Endothelial cell of umbilical vein (primary cell): ENCODE measurements at regions not wholly inside any gene's neighbourhood (a gene's known extent, or its start where the extent isn't known, plus 50 kb on each side); places are given as distances from the start of the nearest gene placed in this dataset.

Source experiments
- BruUV-seq: library from RNA; stranded (reverse); fragments of 400-500 nt; replicated peaks from 2 replicates; lab custom pipeline; 2021; lab: Mats Ljungman, UMichigan
- CTCF ChIA-PET: fragments of 300-600, 350-600 bp; sonication (Branson Sonifier 250); formaldehyde crosslinking; loops from one replicate; lab custom pipeline; 2021; ENCODE audit warnings: antibody characterized with exemption, inconsistent platforms; lab: Charles Lee
- POLR2A ChIA-PET: fragments of 300-600, 350-600 bp; sonication (Branson Sonifier 250); formaldehyde crosslinking; loops from one replicate; lab custom pipeline; 2021; ENCODE audit warnings: antibody characterized with exemption, inconsistent platforms; lab: Charles Lee
- DNase-seq: peaks from one replicate; pipeline ENCODE4 v3.0.0-alpha.2; 2011; ENCODE audit warnings: low read depth, low spot score
- FAIRE-seq: peaks from 2 replicates; lab custom pipeline; 2011; peaks lifted over from hg19 to GRCh38; lab: Jason Lieb, UNC
- H2AFZ ChIP-seq: 2 replicates; pipeline ENCODE4 v1.6.0; 2012; ENCODE audit warnings: low read depth, low read length, control low read depth, inconsistent platforms
- H3K27ac ChIP-seq: 2 replicates; pipeline ENCODE4 v1.5.1; 2011; ENCODE audit warnings: low read depth, mild to moderate bottlenecking, control low read depth, low read length, moderate library complexity; ENCODE audit not compliant: insufficient read depth
- H3K27me3 ChIP-seq, 2 experiments: 2 replicates each; pipeline versions ENCODE4 v1.6.0 to v1.6.1; 2011; ENCODE audit warnings: low read length in 2 of 2, mixed read lengths in 1 of 2; ENCODE audit not compliant: control insufficient read depth in 2 of 2, insufficient read depth in 2 of 2
- H3K36me3 ChIP-seq, 2 experiments: 2 replicates in 1 of 2; 3 replicates in 1 of 2; pipeline ENCODE4 v1.5.1; 2011; ENCODE audit warnings: low read length in 2 of 2, mild to moderate bottlenecking in 1 of 2, moderate library complexity in 1 of 2; ENCODE audit not compliant: control insufficient read depth in 2 of 2, insufficient read depth in 2 of 2; ENCODE audit errors: extremely low read depth in 1 of 2
- H3K4me1 ChIP-seq: 3 replicates; pipeline ENCODE4 v1.5.1; 2011; ENCODE audit warnings: mild to moderate bottlenecking, low read length; ENCODE audit not compliant: control insufficient read depth, insufficient read depth; ENCODE audit errors: extremely low read depth
- H3K4me2 ChIP-seq: 2 replicates; pipeline ENCODE4 v1.6.1; 2011; ENCODE audit warnings: low read length, control low read depth, mixed read lengths; ENCODE audit not compliant: insufficient read depth
- H3K4me3 ChIP-seq, 3 experiments: fragments of 200-600 bp in 1 of 3; sonication (generic), shearing (Covaris generic) in 1 of 3; replicated peaks in 1 of 3; 2 replicates each; pipeline ENCODE4 v1.5.1; 2011 to 2016; ENCODE audit warnings: control low read depth in 3 of 3, low read length in 3 of 3, mild to moderate bottlenecking in 2 of 3, inconsistent platforms in 1 of 3, low read depth in 1 of 3, moderate library complexity in 1 of 3; ENCODE audit not compliant: insufficient read depth in 1 of 3
- H3K79me2 ChIP-seq: 2 replicates; pipeline ENCODE4 v1.6.0; 2012; ENCODE audit warnings: low read length, inconsistent platforms; ENCODE audit not compliant: control insufficient read depth, insufficient read depth
- H3K9ac ChIP-seq: replicated peaks from 2 replicates; pipeline ENCODE3; 2011; ENCODE audit warnings: low read length, control low read depth; ENCODE audit not compliant: insufficient read depth; ENCODE audit errors: extremely low read depth
- H3K9me1 ChIP-seq: replicated peaks from 3 replicates; pipeline ENCODE4 v1.6.0; 2011; ENCODE audit warnings: mild to moderate bottlenecking, low read length; ENCODE audit not compliant: control insufficient read depth, insufficient read depth; ENCODE audit errors: extremely low read depth
- H3K9me3 ChIP-seq: replicated peaks from 2 replicates; pipeline ENCODE4 v1.5.1; 2012; ENCODE audit warnings: low read length, inconsistent platforms; ENCODE audit not compliant: control insufficient read depth, insufficient read depth
- H4K20me1 ChIP-seq: replicated peaks from 2 replicates; pipeline ENCODE3; 2011; ENCODE audit warnings: mild to moderate bottlenecking, low read length; ENCODE audit not compliant: control insufficient read depth, insufficient read depth; ENCODE audit errors: extremely low read depth
- EZH2 ChIP-seq: IDR thresholded peaks from 2 replicates; pipeline ENCODE4 v1.6.1; 2012; ENCODE audit warnings: borderline replicate concordance, low read depth, mild to moderate bottlenecking, moderate library complexity, low read length, inconsistent platforms; ENCODE audit not compliant: severe bottlenecking
- FOS ChIP-seq: IDR thresholded peaks from 2 replicates; pipeline ENCODE4 v1.6.1; 2011; ENCODE audit warnings: mild to moderate bottlenecking, low read length, moderate library complexity, borderline replicate concordance; ENCODE audit not compliant: insufficient read depth
- GATA2 ChIP-seq: IDR thresholded peaks from 2 replicates; pipeline ENCODE4 v1.7.0; 2011; ENCODE audit warnings: low read depth, mild to moderate bottlenecking, moderate library complexity, mixed read lengths, low read length; ENCODE audit not compliant: insufficient read length, insufficient read depth
- JUN ChIP-seq: IDR thresholded peaks from 2 replicates; pipeline ENCODE4 v1.6.1; 2011; ENCODE audit warnings: borderline replicate concordance, low read depth; ENCODE audit not compliant: insufficient read length, insufficient read depth
- MYC ChIP-seq: IDR thresholded peaks from one replicate; pipeline ENCODE4 v1.6.1; 2011; ENCODE audit warnings: mild to moderate bottlenecking, low read depth, low read length
- POLR2A ChIP-seq: IDR thresholded peaks from 2 replicates; pipeline ENCODE4 v1.6.1; 2012; ENCODE audit warnings: low read depth, mild to moderate bottlenecking, control low read depth, low read length
- POLR2AphosphoS5 ChIP-seq: IDR thresholded peaks from 2 replicates; pipeline ENCODE4 v1.6.1; 2012; ENCODE audit warnings: low read depth, mild to moderate bottlenecking, control low read depth, low read length, moderate library complexity; ENCODE audit not compliant: insufficient read depth
- dilution Hi-C: fragments of 300-500 bp; cut with MboI; formaldehyde crosslinking; loops from one replicate; pipeline ENCODE4 v1.15.0; 2019; ENCODE audit warnings: low sequenced_read_pairs; ENCODE audit not compliant: extremely low pct_ligation_motif_present
- intact Hi-C: fragments of 100-400 bp; cut with micrococcal nuclease; formaldehyde crosslinking; loops from one replicate; pipeline ENCODE4 v1.10.0; 2022
- TF ChIP-seq, protein P1 (sequence below): IDR thresholded peaks from 2 replicates; pipeline ENCODE4 v1.6.1; 2011; ENCODE audit not compliant: insufficient read depth, insufficient read length
- TF ChIP-seq, protein P2 (sequence below), 2 donors: IDR thresholded peaks; 1 replicate in 1 of 2; 2 replicates in 1 of 2; pipeline ENCODE4 v1.5.1; 2011; ENCODE audit warnings: low read length in 2 of 2, mild to moderate bottlenecking in 2 of 2, moderate library complexity in 2 of 2, control low read depth in 1 of 2, inconsistent platforms in 1 of 2, low read depth in 1 of 2; ENCODE audit not compliant: insufficient read depth in 1 of 2; ENCODE audit errors: extremely low read depth in 1 of 2

DNA sequence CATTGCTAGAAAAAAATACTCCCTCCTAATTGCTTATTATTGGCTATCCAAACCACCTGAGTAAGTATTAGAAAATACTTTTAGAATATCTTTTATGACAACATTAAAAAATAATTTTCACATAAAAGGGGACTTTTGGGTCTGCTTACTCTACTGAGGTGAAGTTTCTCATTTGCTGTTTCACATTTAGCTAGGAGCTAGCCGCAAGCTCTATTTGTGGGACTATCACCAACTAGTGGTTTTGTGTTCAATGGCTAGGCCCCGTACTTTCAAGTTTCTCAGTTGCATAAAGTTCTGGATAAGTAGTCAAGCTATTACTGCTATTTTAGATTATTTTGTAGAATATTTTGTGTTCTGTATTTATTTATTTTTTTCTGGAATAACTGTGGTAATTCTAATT, 244.2 kb upstream of the SLITRK3 start:
- no peaks in the 10 kb centered on the region for H3K9me1 ChIP-seq
- POLR2A ChIA-PET = no interaction called here
- H2AFZ ChIP-seq = no peak overlapping the region
- intact Hi-C loops = no loop called here
- DNase-seq (no peak), FAIRE-seq (no peak)
- no peaks in the 10 kb centered on the region for H3K9me3 ChIP-seq
- H3K27me3 ChIP-seq = no peaks in the 10 kb centered on the region
- H4K20me1 ChIP-seq = no peaks in the 10 kb centered on the region
- dilution Hi-C loops = no loop called here
- H3K9ac ChIP-seq = no peak overlapping the region
- H3K4me2 ChIP-seq = no peak overlapping the region
- no peaks in the 10 kb centered on the region for H3K4me1 ChIP-seq
- no peaks in the 10 kb centered on the region for H3K79me2 ChIP-seq
- H3K36me3 ChIP-seq = no peaks in the 10 kb centered on the region
- BruUV-seq = no TSS peak
- no peak overlapping the region for H3K27ac ChIP-seq
- TF ChIP-seq JUN = no peak
- TF ChIP-seq GATA2 = no peak
- TF ChIP-seq, protein P1, sequence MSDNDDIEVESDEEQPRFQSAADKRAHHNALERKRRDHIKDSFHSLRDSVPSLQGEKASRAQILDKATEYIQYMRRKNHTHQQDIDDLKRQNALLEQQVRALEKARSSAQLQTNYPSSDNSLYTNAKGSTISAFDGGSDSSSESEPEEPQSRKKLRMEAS = no peak
- TF ChIP-seq, protein P2, sequence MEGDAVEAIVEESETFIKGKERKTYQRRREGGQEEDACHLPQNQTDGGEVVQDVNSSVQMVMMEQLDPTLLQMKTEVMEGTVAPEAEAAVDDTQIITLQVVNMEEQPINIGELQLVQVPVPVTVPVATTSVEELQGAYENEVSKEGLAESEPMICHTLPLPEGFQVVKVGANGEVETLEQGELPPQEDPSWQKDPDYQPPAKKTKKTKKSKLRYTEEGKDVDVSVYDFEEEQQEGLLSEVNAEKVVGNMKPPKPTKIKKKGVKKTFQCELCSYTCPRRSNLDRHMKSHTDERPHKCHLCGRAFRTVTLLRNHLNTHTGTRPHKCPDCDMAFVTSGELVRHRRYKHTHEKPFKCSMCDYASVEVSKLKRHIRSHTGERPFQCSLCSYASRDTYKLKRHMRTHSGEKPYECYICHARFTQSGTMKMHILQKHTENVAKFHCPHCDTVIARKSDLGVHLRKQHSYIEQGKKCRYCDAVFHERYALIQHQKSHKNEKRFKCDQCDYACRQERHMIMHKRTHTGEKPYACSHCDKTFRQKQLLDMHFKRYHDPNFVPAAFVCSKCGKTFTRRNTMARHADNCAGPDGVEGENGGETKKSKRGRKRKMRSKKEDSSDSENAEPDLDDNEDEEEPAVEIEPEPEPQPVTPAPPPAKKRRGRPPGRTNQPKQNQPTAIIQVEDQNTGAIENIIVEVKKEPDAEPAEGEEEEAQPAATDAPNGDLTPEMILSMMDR (IDR thresholded peaks at IDR 0.05; ENCODE audit: extremely low read depth in 1 of 2, insufficient read depth in 1 of 2, low read depth in 1 of 2, low read length in 2 of 2) = no peak
- no peak for TF ChIP-seq FOS
- TF ChIP-seq MYC = no peak
- TF ChIP-seq EZH2 = no peak
- no peak for TF ChIP-seq POLR2A
- no peak for TF ChIP-seq POLR2AphosphoS5
- CTCF ChIA-PET = no interaction called here
- H3K4me3 ChIP-seq = no peak overlapping the region
